Smooth muscle cell of the brain vasculature (primary cell): ENCODE measurements at regions not wholly inside any gene's neighbourhood (a gene's known extent, or its start where the extent isn't known, plus 50 kb on each side); places are given as distances from the start of the nearest gene placed in this dataset.
"Not testable (repeated sequence)": the region's sequence is repeated elsewhere in the genome, so short reads cannot be mapped to it uniquely, and the experiment has no call there.

Source experiments
- DNase-seq: peaks from one replicate; pipeline ENCODE4 v3.0.0-alpha.2; 2012; ENCODE audit warnings: low read depth, low spot score

DNA sequence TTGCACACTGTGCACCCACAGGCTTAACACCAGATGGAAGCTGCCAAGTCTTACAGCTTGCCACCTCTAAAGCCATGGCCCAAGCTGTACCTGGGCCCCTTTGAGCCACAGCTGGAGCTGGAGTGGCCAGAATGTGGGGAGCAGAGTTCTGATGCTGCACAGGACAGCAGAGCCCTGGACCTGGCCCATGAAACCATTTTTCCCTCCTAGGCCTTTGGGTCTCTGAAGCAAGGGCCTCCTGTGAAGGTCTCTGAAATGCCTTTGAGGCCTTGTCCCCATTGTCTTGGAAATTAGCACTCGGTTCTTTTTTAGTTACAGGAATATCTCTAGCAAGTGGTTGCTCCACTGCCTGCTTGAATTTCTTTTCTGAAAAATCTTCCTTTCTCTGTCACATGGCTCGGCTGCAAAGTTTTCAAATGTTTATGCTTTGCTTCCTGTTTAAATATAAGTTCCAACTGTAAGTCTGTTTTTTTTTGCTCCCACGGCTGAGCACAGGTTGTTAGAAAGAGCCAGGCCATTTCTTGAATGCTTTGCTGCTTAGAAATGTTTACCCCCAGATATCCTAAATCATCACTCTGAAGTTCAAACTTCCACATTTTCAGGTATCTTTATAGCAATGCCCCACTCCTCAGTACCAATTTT is 156.8 kb upstream of the GORAB start:
- no peak for DNase-seq

DNA sequence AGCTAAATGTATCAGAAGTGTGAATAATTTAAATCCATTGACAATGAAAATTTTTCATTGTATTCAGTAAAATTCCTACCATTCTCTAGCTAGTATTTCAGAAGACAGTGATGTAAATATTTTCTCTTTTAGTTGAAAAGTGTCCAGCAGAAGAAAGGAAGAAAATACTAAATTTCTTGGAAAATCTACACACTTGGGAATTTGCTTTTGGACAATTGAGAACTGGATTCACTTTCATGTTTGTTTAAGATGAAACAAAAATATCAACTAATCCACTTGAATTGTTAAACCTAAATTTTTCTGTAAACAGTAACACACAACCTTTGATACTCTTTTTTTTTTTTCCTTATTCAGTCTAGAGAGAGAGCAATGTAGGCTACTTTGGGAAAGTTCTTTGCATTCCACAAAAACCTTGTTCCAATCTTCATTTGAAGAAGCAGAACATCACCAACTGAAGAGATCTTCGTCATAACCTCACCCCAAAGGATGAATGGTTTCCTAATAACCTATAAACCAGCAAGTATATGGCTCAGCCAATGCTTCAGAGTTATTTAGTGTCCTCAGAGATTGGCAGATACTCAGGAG is 155.1 kb upstream of the GORAB start:
- DNase-seq: no peak

DNA sequence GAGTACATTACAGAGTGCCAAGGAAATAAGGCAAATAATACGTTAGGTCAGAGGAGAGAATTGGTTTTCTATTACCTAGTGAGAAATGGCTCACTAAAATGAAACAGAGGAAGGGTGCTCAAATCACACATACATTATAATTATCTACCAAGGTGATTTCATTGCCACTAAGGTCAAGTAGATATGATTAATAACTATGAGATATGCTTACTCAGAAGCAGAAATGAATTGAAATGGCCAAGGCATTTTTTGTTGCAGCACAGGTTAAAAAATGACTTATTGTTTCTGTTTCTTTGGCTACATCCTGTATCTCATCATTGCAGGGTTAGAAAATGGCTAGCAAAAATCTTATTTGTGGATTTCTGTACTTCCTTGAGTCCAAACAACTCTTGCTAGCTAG is 154.5 kb upstream of the GORAB start:
- DNase-seq: no peak

DNA sequence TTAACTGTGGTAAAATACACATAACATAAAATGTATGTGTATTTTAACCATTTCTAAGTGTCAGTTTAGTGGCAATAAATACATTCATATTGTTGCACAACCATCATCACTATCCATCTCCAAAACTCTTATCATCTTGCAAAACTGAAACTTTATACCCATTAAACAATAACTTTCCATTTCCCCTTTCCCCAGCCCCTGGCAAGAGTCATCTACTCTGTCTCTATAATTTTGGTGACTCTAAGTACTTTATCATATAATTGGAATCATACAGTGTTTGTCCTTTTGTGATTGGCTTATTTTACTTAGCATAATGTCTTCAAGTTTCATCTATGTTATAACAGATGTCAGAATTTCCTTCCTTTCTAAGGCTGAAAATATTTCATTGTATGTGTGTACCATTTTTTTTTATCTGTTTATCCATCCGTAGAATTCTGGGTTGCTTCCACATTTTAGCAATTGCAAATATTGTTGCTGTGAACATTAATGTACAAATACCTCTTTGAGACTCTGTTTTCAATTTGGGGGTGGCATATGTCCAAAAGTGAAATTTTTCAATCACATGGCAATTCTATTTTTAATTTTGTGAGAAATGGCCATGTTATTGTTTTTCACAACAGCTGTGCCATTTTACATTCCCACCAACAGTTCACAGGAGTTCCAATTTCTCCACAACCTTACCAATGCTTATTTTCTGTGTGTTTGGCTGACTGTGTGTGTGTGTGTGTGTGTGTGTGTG is 153.9 kb upstream of the GORAB start:
- no peak for DNase-seq

DNA sequence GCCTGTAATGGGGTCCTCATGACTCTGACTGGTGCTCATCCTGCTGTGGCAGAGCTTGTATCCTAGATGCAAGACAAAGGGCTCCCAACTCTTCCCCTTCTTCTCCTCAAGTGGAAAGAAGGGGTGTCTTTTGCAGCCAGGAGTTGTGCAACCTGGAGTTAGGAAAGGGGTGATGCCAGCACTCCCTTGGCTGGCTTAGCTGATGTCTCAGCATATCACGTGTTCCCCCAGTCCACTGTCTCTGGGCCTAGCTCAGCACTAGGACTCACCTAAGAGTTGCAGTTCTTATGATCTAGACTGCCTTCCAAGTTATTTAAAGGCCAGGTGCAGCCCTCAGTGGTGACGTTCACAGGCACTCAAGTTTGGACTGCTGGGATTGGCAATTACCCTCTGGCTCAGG is 146.2 kb upstream of the GORAB start:
- DNase-seq: no peak

DNA sequence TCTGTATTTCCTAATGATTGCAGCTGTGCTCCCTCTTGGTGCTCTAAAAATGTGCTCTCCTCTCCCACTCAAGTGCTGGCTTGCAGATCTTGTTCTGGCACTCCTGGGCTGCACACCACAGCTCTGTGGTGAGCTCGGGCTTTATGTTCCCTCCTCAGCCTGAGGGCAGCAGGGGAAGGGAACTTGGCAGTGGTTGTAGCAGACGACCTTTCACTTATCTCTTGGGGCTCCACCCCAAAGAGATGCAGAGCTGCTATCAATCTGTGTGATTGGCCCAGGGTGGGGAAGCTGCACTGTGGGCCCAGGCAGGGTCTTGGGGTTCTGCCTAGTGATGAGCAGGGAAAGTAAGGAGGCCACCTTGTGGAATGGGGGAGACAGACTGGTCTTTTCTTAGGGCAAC is 143.5 kb upstream of the GORAB start:
- no peak for DNase-seq

DNA sequence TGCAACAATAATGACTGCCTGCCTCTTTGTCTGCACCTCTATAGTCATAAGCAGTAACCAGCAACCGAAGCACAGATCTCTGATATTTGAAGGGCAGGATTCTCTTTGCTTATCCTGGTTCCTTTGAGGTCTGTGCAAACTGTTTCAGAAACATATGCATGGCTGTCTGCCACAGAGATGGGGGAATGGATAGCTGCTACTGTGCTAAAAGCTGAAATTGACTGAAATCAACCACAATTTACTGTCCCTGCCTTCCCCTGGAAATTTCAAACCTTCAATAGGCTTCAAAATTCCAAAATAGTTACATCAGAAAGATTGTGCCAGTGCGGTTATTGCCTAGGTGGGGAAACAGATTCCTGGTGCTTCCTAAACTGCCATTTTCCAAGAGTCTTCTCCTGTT is 136.8 kb upstream of the GORAB start:
- DNase-seq: no peak

DNA sequence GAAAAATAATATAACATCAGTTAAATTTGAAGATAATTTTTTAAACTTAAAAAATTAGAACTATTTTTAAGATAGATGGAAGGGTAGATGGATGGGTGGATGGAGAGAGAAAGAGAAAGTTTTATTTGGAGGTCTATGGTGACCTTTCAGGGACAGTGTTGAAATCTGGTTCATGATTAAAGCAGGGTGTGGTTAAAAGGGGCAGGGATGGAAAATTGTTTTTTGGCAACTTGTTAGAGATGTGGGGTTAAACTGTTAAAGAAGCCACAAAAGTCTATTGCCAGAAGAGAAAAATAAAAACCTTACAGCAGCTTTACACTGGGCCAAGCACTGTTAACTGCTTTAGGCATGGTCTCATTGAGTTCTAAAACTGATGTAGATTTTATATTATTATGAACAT is 134.9 kb upstream of the GORAB start:
- no peak for DNase-seq

DNA sequence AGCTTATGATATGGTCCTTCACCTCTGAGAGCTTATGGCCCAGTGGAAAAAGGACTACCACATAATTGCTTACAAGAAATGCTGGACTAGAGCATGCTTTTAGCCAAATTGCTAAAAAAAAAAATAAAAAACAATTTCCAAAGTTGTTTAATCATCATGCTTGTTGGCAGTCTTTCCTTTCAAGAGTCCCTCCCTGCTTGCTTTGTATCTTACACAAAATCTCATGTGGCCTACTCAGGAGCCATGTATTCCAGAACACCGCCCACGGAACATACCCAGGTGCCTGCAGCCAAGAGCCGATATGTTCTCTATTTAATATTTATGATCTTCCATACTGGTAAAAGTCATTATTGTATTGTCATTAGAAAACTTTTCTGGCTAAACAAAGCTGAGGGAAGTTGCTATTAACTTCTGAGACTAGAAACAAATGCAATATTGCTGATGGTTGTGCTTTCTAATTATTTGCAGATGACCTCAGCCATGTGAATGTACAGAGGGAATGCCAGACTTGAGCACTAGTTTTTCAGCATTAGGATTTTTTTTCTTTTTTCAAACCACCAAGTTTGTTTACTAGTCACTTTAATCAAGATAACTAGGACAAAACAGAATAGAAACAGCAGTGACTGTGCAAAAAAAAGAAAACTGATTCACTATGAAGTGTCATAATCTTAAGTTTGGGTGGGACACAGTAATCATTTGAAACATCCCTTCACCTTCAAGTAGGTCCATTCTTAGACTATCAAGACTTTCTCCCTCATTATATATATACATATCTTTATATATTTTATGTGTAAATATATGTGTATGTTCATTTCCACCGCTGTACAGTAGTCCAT is 129.3 kb upstream of the GORAB start:
- no peak for DNase-seq

DNA sequence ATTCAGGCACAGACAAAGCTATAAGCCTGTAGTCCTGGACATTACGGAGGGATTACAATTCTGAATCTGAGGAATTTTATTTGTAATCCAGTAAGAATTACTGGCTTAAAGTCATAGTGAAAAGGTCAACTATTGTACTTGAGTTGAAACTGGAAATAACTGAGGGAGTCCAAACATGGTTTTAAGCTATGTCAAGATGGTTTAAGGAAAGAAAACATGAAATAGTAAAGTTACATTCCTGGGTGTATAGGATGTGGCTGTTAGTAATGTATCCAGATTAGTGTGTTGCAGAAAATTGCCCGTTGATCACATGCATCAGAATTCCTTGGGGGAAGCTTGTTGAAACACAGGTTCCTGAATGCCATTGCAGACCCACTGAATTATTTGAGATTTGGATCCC is 124.8 kb upstream of the GORAB start:
- no peak for DNase-seq

DNA sequence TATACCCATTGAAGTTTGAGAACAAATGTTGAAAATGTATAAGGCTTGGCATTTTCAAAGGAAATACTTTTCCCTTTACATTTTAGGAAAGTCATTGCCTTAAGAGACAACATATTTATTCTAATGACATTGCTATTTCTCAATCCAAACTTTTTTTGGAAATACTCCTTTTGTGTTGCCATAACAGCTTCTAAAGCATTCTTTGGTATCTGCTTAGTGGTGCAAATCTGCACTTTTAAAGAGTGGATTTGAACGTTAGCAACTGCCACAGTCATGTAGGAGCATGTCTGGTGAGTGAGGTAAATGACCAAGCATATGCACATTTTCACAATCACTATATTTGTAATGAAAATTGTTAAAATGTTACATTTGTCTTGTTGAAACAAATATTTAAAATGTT is 124.4 kb upstream of the GORAB start:
- no peak for DNase-seq

DNA sequence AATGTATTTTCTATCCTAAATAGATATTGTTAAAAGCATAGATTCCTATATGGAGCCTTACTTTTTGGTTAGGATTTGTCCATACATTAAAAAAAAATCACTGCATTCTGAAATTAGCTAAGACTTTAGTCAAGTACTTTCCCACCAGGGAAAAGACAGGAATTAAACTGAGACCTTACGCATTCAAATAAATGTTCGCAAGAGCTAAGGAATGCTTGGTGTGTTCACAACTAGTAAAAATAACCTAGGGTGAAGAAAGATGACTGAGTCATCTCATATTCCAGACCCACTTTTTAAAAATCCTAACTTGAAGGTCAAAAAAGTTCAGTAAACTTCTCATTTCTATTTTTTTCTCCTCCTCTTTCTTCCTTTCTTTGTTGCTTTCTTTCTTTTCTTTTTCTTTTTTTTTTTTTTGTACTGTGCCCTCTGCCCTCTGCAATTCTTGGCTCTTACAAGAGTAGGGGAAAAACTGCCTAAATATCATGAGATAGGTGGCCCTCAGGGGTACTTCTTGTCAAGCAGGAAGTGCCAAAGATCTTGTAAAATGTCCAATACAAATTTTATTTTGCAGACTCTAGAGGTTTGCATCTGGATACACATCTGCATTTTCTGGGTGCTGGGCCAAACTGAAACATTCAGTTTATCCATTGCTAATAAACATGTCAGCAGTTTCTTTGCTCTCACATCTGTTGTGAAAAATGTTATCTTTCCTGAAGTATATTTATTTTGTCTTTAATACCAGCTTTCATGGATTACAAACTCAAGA is 121.4 kb upstream of the GORAB start:
- DNase-seq: peak; percentile 29

DNA sequence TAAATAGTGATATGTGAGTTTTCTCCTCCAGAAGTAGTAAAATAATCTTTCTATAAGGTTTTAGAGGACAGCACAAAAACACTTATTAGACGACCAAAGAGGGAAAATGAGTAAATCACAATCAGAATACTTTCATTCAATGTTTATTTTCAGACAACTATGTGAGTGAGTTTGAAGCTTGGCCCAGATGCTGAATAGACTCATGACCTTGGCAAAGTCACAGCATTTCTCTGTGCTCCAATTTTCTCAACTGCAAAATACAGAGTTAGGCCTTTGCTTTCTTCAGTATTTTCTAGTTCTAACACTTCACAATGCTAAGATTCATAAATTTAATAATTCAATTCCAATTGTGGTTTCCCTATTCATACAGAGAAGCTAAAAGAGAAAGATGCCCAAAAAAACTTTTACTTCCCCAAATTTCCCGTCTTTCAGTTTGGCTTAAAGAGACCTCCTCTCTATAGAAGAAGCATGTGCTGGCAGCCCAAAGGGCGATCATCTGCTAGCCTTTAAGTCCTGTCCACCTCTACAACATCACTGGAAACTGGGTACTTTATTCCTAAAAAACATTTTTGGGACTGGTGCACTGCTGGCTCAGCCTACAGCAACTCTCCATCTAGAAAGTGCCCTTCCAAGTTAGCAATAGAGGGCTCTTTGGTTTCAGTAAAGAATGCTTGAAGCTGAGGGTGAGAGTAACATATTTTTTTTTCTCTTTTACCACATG is 116.8 kb upstream of the GORAB start:
- no peak for DNase-seq

DNA sequence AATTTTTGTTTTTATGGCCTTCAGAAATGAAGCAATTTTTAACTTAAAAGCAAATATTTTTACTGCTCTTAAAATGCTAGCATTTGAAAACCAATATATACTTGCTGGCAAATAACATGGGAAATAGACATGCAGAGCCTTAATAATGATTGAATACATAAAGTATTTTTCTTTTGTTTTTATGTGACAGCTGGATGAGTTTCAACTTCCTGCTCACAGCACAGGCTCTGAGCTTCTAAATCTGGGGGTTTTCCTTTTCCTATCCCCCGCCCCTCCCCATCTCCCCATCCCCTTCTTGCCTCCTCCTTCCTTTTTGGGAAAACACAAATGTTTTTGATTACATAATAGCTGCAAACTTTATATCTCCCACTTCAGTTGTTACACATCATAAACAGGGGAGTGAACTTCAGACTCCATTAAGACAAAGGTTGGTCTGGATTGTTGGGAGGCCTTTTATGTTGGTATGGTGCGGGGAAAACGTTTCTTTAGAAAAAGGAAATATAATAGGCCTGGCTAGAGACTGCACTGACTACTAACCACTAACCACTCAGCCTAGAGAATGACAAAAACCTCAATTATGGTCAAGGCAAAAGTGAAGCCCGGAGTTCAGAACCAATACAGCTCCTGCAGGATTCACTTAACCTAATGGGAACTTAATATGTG is 116.1 kb upstream of the GORAB start:
- no peak for DNase-seq

DNA sequence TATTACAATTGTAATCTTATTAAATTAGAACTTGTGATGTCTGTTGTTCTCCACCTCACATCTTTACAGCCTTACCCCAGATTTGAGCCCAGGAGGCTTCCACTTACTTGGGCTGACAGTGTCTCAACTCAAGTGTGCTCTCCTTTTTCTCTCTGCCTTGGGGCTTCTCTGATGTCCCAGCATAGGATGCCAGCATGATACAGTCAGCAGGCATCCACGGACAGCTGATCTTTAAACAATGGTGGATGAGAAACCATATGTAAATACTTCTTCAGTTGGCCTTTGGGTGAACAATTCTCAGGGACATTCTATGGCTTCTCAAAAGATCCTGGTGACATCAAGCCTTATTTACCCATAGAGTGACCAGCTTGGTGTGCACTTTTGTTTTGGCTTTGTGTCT is 107.6 kb upstream of the GORAB start:
- no peak for DNase-seq

DNA sequence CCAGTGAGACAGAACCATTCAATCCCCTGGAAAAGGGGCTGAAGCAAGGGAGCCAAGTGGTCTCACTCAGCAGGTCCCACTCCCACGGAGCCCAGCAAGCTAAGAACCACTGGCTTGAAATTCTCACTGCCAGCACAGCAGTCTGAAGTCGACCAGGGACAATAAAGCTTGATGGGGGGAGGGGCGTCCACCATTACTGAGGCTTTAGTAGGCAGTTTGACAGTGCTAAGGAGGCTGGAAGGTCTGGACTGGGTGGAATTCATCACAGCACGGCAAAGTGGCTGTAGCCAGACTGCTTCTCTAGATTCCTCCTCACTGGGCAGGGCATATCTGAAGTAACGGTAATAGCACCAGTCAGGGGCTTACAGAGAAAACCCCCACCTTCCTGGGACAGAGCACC is 105.4 kb upstream of the GORAB start:
- DNase-seq: no peak

DNA sequence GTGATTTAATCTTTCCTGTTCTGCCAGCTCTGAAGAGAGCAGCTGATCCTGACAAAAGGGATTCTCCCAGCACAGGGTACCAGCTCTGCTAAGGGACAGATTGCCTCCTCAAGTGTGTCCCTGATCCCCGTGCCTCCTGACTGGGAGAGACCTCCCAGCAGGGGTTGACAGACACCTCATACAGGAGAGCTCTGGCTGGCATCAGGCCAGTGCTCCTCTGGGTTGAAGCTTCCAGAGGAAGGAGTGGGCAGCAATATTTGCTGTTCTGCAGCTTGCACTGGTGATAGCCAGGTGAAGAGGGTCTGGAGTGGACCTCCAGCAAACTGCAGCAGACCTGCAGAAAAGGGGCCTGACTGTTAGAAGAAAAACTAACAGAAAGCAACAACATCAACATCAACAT is 105.0 kb upstream of the GORAB start:
- DNase-seq: not testable (repeated sequence)

DNA sequence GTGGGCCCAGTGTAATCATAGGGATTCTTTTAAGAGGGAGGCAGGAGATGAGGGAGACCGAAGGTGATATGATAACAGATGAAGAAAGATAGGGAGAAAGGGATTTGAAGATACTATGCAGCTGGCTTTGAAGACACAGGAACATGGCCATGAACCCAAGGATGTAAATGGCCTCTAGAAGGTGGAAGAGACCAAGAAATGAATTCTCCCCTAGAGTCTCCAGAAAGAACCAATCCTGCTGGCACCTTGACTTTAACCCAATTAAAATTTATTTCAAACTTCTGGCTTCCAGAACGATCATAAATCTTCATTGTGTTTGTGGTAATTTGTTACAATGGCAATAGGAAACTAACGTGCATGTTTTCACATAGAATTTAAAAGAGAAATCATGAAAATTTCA is 95.0 kb upstream of the GORAB start:
- DNase-seq: no peak

DNA sequence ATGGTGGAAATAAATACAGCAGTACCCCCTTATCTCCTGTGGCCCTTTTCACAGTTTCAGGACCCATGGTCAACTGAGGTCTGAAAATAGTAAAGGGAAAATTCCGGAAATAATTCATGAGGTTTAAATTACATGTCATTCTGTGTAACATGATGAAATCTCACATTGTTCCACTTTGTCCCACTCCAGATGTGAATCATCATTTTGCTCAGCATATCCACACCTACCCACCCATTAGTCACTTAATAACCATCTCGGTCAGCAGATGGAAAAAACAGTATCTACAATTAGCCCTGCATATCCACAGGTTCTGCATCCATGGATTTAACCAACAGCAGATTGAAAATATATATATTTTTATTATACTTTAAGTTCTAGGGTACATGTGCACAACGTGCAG is 86.9 kb upstream of the GORAB start:
- no peak for DNase-seq

DNA sequence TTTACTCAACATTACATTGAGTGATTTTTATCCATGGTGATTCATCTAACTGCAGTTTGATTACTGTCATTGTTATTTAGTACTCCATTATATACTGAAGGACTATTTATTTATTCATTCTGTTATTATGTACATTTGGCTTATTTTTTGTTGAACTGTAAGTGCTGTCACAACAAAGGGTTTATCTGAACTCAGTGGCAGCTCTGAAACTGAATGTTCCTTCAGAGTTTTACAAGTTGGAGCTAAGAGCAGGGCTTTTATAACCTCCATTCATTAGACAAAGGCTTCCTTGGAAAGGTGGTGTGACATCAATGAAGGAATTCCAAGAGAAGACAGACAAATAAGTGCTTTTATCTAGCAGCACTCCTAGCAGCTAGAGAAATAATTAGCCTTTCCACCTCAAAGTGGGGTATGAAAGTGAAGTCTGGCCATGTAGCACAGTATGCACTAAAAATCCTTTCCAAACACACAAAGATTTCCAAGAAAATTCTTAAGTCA is 83.3 kb upstream of the GORAB start:
- DNase-seq: no peak
